KG1 (cell line): ENCODE measurements at regions not wholly inside any gene's neighbourhood (a gene's known extent, or its start where the extent isn't known, plus 50 kb on each side); places are given as distances from the start of the nearest gene placed in this dataset.
"Not testable (repeated sequence)": the region's sequence is repeated elsewhere in the genome, so short reads cannot be mapped to it uniquely, and the experiment has no call there.

Experiments
- DNase-seq: peaks from one replicate; lab custom pipeline; 2025; lab: John Stamatoyannopoulos, UW

- DNase-seq, result no peak
Observed at GRCh38 chr3:11712646-11713045, 68.9 kb upstream of the VGLL4 start.

GRCh38 chr3:11711876-11712275 is 68.2 kb upstream of the VGLL4 start:
- no peak for DNase-seq

- DNase-seq, result no peak
Observed at GRCh38 chr3:11709782-11710181, 66.1 kb upstream of the VGLL4 start.

- not testable (repeated sequence) for DNase-seq
Observed at GRCh38 chr3:11707084-11707483, 63.4 kb upstream of the VGLL4 start.

GRCh38 chr3:11706604-11707003 is 62.9 kb upstream of the VGLL4 start:
- no peak for DNase-seq

- no peak for DNase-seq
Observed at GRCh38 chr3:11705049-11705448, 61.3 kb upstream of the VGLL4 start.

GRCh38 chr3:11703146-11703545 is 59.4 kb upstream of the VGLL4 start:
- no peak for DNase-seq

- DNase-seq, result no peak
Observed at GRCh38 chr3:11699083-11699427, 55.3 kb upstream of the VGLL4 start.

- DNase-seq, result no peak
Observed at GRCh38 chr3:11698326-11699082, 54.8 kb upstream of the VGLL4 start.

- no peak for DNase-seq
Observed at GRCh38 chr3:11697701-11698100, 54.0 kb upstream of the VGLL4 start.

GRCh38 chr3:11696054-11696453 is 52.3 kb upstream of the VGLL4 start:
- no peak for DNase-seq
